Left ventricle myocardium inferior (tissue), 1 donor: ENCODE measurements at regions not wholly inside any gene's neighbourhood (a gene's known extent, or its start where the extent isn't known, plus 50 kb on each side); places are given as distances from the start of the nearest gene placed in this dataset.

Source experiments
- DNase-seq: peaks from one replicate; pipeline ENCODE4 v3.0.0-alpha.2; 2020
- H3K27ac ChIP-seq: fragments of 200-600 bp; replicated peaks from 2 replicates; pipeline ENCODE4 v1.8.0; 2021
- H3K27me3 ChIP-seq: fragments of 200-600 bp; 2 replicates; pipeline ENCODE4 v1.8.0; 2021; ENCODE audit warnings: low read depth
- H3K36me3 ChIP-seq: fragments of 200-600 bp; 2 replicates; pipeline ENCODE4 v1.8.0; 2021
- H3K4me1 ChIP-seq: fragments of 200-600 bp; 2 replicates; pipeline ENCODE4 v1.8.0; 2021
- H3K4me3 ChIP-seq: fragments of 200-600 bp; 2 replicates; pipeline ENCODE4 v1.8.0; 2021; ENCODE audit warnings: mild to moderate bottlenecking, moderate library complexity
- H3K9me3 ChIP-seq: fragments of 200-600 bp; replicated peaks from 2 replicates; pipeline ENCODE4 v1.8.0; 2021
- intact Hi-C: fragments of 100-400 bp; cut with micrococcal nuclease; formaldehyde crosslinking; loops from one replicate; pipeline ENCODE4 v1.11.0; 2022
- TF ChIP-seq, protein P1 (sequence below): fragments of 200-600 bp; IDR thresholded peaks from 2 replicates; pipeline ENCODE4 v1.8.0; 2021; ENCODE audit warnings: antibody characterized with exemption, mild to moderate bottlenecking, borderline replicate concordance
- donor health status: DM: no; HTN: yes; CAD: no; lungs with severe emphysema.

DNA sequence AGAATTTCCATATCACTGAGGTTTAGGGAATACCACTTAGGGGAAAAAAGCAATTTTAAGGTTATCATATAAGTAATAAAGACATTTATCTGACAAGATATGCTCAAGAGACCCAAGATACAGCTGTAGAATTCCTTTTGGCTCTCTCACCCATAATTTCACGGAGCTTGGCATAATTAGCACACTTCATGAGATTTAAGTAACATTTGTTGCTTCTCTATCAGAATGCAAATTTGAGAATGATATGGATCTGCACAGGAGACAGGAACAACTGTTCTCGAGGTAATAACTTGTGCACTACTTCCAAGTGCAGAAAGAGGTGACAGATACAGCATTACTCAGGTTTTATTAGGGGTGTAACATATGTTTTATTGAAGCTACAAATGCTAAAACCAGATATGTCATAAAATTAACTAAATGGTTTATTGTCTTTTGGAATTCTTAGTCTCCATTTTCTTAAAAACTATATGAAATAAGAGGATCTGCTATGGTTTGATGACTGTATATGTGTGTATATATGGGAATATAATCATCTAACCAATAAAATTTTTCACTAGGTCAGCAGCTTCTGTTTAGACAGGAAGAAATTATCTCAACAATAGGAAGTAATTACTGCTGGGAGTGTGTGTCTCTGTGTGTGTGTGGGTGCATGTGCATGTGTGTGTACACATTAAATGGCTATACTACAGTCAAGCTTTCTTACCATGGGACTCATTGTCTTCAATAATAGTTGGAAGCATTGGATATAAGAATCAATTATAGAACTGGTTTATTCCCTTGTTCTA is 401.3 kb downstream of the PCDH17 start:
- intact Hi-C loops = no loop called here
- TF ChIP-seq, protein P1, sequence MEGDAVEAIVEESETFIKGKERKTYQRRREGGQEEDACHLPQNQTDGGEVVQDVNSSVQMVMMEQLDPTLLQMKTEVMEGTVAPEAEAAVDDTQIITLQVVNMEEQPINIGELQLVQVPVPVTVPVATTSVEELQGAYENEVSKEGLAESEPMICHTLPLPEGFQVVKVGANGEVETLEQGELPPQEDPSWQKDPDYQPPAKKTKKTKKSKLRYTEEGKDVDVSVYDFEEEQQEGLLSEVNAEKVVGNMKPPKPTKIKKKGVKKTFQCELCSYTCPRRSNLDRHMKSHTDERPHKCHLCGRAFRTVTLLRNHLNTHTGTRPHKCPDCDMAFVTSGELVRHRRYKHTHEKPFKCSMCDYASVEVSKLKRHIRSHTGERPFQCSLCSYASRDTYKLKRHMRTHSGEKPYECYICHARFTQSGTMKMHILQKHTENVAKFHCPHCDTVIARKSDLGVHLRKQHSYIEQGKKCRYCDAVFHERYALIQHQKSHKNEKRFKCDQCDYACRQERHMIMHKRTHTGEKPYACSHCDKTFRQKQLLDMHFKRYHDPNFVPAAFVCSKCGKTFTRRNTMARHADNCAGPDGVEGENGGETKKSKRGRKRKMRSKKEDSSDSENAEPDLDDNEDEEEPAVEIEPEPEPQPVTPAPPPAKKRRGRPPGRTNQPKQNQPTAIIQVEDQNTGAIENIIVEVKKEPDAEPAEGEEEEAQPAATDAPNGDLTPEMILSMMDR = no peak
- no peak for DNase-seq

DNA sequence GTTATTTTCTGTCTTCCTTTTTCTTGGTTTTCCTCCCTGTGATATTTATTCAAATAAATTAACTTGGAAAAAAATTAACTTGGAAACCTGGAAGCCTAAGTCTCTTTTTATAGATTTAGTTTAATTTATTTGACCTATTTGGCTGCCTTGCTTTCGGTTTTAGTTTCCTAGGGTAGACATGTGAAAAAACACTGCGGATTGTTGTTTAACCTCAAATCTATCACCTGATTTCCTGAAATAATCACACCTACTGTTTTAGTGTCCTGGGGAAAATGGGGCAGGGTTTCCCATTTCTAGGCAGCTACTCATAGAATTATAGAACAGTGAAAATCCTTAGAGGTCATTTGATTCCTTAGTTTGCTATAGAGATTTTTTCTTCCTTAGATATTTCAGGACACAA is 412.4 kb downstream of the PCDH17 start:
- no peak overlapping the region for H3K4me3 ChIP-seq
- H3K36me3 ChIP-seq = no peaks in the 10 kb centered on the region
- H3K27me3 ChIP-seq = no peaks in the 10 kb centered on the region
- H3K4me1 ChIP-seq = no peaks in the 10 kb centered on the region
- intact Hi-C loops = no loop called here
- DNase-seq = no peak
- H3K9me3 ChIP-seq = no peaks in the 10 kb centered on the region
- TF ChIP-seq, protein P1 = no peak
- no peak overlapping the region for H3K27ac ChIP-seq

More for the DNA sequence above, 401.3 kb downstream of the PCDH17 start:
- Histone ChIP-seq H3K27me3 (no peaks in the 10 kb centered on the region), H3K27ac (no peak overlapping the region), H3K9me3 (no peaks in the 10 kb centered on the region), H3K36me3 (no peaks in the 10 kb centered on the region), H3K4me1 (no peaks in the 10 kb centered on the region), H3K4me3 (no peak overlapping the region)

DNA sequence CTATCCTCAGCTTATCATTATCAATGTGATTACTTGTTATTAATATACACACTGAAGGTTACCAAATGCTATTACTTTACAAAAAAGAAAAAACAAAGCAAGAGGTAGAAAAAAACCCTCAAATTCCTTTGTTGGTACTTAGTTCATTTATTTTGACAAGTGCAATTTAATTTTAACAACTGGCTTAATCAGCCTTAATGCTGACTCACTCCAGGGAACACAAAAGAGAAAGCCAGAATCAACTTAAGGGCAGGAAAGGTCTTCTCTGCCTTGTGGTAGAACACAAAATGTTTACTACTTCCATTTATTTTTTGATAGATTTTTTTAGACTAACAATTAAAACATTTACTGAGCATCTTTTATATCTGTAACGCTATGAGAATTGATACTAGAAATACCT is 417.1 kb downstream of the PCDH17 start:
- intact Hi-C loops = no loop called here
- Histone ChIP-seq H3K9me3 (no peaks in the 10 kb centered on the region), H3K4me3 (no peak overlapping the region), H3K27me3 (no peaks in the 10 kb centered on the region), H3K36me3 (no peaks in the 10 kb centered on the region), H3K4me1 (no peaks in the 10 kb centered on the region), H3K27ac (no peak overlapping the region)
- TF ChIP-seq, protein P1 = no peak
- no peak for DNase-seq

DNA sequence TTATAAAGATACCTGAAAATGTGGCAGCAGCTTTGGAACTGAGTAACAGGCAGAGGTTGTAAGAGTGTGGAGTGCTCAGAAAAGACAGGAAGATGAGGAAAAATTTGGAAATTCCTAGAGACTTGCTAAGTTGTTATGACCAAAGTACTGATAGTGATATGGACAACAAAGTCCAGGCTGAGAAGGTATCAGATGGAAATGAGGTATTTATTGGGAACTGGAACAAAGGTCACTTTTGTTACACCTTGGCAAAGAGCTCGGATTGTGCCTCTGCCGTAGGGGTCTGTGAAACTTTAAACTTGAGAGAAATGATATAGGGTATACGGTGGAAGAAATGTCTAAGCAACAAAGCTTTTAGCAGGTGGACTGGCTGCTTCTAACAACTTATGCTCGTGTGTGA is 419.9 kb downstream of the PCDH17 start:
- Histone ChIP-seq H3K9me3 (no peaks in the 10 kb centered on the region), H3K36me3 (no peaks in the 10 kb centered on the region), H3K27ac (no peak overlapping the region), H3K4me1 (no peaks in the 10 kb centered on the region), H3K27me3 (no peaks in the 10 kb centered on the region), H3K4me3 (no peak overlapping the region)
- intact Hi-C loops = no loop called here
- DNase-seq = no peak
- TF ChIP-seq, protein P1 = no peak

DNA sequence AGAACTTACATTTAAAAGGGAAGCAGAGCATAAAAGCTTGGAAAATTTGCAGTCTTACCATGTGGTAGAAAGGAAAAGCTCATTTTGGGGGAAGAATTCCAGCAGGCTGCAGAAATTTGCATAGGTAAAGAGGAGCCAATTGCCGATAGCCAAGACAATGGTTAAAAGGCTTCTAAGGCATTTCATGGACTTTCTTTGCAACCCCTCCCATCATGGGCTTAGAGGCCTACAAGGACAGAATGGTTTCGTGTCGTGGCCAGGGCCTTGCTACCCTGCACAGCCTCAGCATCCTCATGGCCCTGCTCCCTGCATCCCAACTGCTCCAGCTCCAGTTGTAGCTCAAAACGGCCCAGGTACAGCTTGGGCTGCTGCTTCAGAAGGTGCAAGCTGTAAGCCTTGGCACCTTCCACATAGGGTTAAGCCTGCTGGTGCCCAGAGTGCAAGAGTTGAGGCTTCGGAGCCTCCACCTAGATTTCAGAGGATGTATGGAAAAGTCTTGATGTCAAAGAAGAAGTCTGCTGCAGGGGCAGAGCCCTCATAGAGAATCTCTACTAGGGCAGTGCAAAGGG is 420.3 kb downstream of the PCDH17 start:
- H3K27me3 ChIP-seq = no peaks in the 10 kb centered on the region
- H3K4me1 ChIP-seq = no peaks in the 10 kb centered on the region
- intact Hi-C loops = no loop called here
- no peak overlapping the region for H3K27ac ChIP-seq
- DNase-seq = no peak
- H3K36me3 ChIP-seq = no peaks in the 10 kb centered on the region
- TF ChIP-seq, protein P1 = no peak
- no peaks in the 10 kb centered on the region for H3K9me3 ChIP-seq
- no peak overlapping the region for H3K4me3 ChIP-seq
